HepG2 (cell line): ENCODE measurements at regions not wholly inside any gene's neighbourhood (a gene's known extent, or its start where the extent isn't known, plus 50 kb on each side); places are given as distances from the start of the nearest gene placed in this dataset.

ENCODE experiments used
- ATF7 ChIP-seq, 2 experiments: fragments of 450-650 bp in 1 of 2; sonication (generic) in 1 of 2; formaldehyde crosslinking in 1 of 2; IDR thresholded peaks; 2 replicates each; pipeline versions ENCODE4 v1.4.0 to v1.6.1; 2016 to 2020; ENCODE audit warnings: antibody characterized with exemption in 1 of 2, mild to moderate bottlenecking in 1 of 2, missing genetic modification reagents in 1 of 2
- RORA ChIP-seq: sonication (generic); formaldehyde crosslinking; IDR thresholded peaks from 2 replicates; pipeline ENCODE4 v1.5.0; 2020; ENCODE audit warnings: mild to moderate bottlenecking, missing genetic modification reagents, moderate library complexity
- YY1 ChIP-seq: IDR thresholded peaks from 2 replicates; pipeline ENCODE4 v1.6.1; 2011; ENCODE audit warnings: low read length, low read depth, moderate library complexity, mild to moderate bottlenecking; ENCODE audit not compliant: insufficient read depth, insufficient replicate concordance
- ZNF670 ChIP-seq: sonication (generic); formaldehyde crosslinking; IDR thresholded peaks from 2 replicates; pipeline ENCODE4 v1.8.0; 2022; ENCODE audit warnings: mild to moderate bottlenecking, missing genetic modification reagents, borderline replicate concordance

DNA sequence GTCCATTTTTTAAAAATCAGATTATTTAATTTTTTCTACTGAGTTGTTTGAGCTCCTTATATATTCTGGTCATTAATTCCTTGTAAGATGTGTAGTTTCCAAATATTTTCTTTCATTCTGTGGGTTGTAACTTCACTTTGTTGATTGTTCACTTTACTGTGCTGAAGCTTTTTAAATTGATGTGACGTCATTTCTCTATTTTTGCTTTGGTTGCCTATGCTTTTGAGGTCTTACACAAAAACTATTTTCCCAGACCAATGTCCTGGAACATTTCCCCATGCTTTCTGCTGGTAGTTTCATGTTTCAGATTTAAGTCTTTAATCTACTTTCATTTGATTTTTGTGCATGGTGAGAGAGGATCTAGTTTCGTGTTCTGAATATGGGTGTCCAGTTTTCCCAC is 753.6 kb downstream of the TRIML1 start:
- TF ChIP-seq RORA (CRISPR knock-in tag): no peak
- no peak for TF ChIP-seq YY1
- no peak for TF ChIP-seq ZNF670
- TF ChIP-seq ATF7 (IDR thresholded peaks at IDR 0.05): peak; percentile 97
- no peak for TF ChIP-seq ATF7 (CRISPR knock-in tag; IDR thresholded peaks at IDR 0.05)
